Activated CD4-positive, CD25-positive, alpha-beta regulatory T cell (primary cell): ENCODE measurements at regions not wholly inside any gene's neighbourhood (a gene's known extent, or its start where the extent isn't known, plus 50 kb on each side); places are given as distances from the start of the nearest gene placed in this dataset.

ENCODE experiments used
- DNase-seq, 4 experiments: peaks; one replicate each; lab custom pipeline; 2025; lab: John Stamatoyannopoulos, UW

DNA sequence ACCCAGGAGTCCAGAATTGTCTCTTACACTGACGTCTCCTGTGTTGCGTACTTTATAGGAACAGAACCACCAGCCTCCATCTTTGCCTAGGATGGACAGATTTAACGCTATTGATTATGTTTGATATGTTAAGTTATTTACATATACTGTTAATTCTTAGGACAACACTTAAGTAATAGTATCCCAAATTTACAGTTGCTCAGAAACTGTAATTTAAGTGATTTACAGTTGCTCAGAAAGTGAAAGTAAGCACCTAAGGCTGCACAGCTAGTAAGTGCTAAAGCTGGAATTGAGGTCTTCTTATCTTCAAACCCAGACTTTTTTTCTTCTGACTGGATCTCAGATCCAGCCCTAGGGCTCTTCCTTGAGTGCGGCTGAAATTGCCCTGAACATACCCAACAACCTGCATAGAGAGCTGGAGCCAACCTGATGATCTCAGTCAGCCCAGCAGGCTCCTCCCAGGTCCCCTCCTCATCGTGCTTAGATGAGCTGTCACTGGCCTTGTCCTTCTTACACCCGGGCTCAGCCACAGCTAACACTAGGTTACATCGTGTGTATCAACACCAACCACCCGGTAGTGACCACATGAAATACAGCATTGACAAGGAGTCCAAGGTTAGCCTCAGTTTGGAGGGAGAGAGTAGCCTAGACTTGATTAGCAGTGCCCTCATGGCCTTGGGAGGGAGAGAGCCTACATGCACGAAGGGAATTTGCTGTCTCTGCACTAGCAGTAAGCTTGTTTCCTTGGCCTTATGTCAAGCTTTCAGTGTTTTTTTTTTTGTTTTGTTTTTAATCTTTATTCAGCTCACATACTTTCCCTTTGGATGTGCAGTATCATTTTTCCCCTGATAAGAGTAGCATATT is 111.1 kb upstream of the ARHGAP5 start:
- no peak for DNase-seq

GRCh38 chr14:31966896-31967668 is 110.0 kb upstream of the ARHGAP5 start:
- no peak for DNase-seq

DNA sequence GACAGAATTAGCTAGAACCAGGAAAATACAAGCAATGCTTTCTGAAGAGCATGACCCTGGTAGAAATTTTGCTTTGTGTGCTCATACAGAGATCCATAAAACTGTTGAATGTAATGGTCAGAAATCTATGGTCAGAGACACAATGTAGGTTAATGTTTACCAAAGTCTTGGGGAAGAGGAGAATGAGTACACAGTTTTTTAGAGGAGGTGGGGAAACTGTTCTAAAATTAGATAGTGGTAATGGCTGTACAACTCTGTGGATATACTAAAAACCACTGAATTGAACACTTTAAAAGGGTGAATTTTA is 109.5 kb upstream of the ARHGAP5 start:
- no peak for DNase-seq

DNA sequence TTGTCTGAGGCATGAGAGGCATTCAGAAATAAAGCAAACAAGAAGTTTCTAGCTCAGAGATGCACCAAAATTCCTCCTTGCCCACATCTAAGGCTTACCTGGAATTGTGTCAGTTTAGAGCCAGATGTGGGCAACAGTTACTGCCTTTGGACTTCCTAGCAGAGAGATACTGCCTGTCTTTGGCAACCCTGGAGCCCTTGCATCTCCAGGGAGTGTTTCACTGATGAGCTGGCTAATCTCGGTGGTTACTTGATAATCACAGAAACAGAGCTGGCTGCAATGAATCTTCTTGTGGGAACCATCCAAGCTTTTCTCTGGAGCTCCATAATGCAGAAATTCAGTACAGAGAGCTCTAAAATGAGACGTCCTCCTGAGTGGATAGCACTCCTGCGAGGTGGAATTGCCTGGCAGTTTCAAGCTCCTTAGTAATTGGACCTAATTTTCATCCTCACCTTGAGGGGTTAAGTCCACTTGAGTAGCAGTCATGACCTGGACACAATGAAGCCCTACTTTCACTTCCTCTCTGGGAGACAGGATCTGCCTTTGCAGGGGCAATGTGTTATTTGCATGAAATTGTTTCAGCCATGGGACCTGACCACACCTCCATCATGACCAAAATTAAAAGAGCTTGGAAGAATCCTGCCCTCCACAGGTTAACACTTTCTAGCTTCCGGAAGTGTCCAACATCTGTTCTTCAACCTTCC is 108.8 kb upstream of the ARHGAP5 start:
- DNase-seq, result no peak

- no peak for DNase-seq
These were observed 108.0 kb upstream of the ARHGAP5 start for GRCh38 chr14:31968956-31969698.

DNA sequence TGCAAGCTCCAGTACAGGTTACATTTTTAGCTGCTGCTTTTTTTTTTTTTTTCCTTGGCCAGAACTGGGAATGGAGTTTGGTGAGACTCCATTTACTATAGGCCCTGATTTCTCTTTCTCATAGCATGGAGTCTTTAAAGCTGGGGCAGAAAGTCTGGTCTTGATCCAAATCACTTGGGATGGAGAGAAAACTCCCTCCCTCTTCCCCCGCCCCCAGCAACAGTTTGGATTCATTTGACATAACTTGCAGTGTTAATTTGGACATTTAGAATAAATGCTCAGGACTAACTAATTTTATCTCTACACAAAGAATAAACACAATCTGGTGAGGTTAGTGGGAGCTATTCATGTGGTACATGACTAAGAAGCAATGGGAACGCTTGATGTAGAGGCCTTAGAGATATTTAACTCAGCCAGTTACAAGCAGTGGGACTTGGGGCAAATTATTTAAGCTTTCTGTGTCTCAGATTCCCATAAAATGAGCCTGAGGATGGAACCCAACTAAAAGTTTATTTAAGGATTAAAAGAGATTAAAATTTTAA is 107.3 kb upstream of the ARHGAP5 start:
- DNase-seq, result no peak

- no peak for DNase-seq
These were observed 106.4 kb upstream of the ARHGAP5 start for GRCh38 chr14:31970744-31971143.

DNA sequence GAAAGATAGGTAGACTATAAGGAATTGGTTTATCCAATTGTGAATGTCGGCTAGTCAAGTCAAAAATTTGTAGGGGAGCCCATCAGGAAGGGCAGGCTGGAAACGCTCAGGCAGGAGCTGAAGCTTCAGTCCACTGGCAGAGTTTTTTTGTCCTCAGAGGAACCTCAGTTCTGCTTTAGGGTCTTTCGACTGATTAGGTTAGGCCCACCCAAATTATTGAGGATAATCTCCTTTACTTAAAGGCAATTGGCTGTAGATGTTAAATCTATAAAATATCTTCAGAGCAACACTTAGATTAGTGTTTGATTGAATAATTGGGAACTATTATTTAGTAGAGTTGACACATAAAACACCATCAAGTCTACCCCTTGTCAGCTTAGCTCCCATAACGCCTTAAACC is 105.5 kb upstream of the ARHGAP5 start:
- no peak for DNase-seq

- no peak for DNase-seq
These were observed 100.0 kb upstream of the ARHGAP5 start for GRCh38 chr14:31977001-31977556.

- no peak for DNase-seq
These were observed 98.7 kb upstream of the ARHGAP5 start for GRCh38 chr14:31978423-31978822.

GRCh38 chr14:31982642-31983041 is 94.5 kb upstream of the ARHGAP5 start:
- no peak for DNase-seq

GRCh38 chr14:31986405-31986804 is 90.7 kb upstream of the ARHGAP5 start:
- DNase-seq, result no peak

DNA sequence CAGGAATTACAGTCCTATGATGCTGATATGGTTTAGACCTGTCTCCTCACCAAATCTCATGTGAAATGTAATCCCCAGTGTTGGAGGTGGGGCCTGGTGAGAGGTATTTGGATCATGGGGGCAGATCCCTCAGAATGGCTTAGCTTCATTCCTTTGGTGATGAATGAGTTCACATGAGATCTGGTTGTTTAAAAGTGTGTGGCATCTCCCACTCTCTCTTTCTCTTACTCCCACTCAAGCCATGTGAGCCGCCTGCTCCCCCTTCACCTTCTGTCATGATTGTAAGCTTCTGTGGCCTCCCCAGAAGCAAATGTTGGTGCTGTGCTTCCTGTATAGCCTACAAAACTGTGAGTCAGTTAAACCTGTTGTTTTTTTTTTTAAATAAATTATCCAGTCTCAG is 89.4 kb upstream of the ARHGAP5 start:
- no peak for DNase-seq

DNA sequence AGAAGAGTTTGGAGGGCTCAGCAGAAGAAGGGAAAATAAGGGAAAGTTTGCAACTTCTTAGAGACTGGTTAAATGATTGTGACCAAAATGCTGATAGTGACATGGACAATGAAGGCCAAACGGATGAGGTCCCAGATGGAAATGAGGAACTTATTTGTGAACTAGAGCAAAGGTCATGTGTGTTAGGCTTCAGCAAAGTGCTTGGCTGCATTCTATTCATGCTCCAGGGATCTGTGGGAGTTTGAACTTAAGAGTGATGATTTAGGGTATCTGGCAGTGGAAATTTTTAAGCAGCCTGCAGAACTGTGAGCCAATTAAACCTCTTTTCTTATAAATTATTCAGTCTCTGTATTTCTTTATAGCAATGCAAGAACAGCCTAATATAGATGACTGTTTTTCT is 88.9 kb upstream of the ARHGAP5 start:
- no peak for DNase-seq

DNA sequence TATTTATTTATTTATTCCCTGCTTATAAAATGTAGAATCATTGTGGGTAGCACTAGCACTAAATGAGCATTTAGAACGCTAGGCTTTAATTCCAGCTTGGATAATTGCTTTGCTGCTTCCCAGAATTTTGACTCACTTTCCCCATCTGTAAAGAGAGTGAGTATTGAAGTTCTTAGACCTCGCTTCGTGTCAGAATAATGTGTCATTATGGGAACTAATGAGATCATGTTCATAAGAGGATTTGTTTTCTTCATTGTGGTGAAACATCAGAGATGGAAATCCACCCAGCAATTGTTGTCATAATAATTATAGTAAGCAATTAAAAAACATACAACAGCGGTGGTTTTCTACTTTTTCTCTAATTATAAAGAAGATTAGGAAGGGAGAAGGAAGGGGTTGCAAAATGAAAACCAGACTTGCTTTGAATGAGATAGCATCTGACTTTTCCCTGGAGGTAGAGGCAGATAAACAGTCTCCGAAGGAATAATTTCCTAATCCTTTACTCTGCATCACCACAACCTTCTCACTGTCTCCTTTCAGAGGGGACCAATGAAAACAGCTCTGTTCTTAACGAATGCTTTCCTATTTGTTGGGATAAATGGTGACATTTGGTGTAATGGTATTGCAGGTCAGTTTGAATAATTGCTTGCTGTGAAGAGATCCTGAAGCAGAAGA is 86.8 kb upstream of the ARHGAP5 start:
- DNase-seq, result no peak

- no peak for DNase-seq
These were observed 86.1 kb upstream of the ARHGAP5 start for GRCh38 chr14:31990926-31991572.

- no peak for DNase-seq
These were observed 85.1 kb upstream of the ARHGAP5 start for GRCh38 chr14:31992011-31992447.

DNA sequence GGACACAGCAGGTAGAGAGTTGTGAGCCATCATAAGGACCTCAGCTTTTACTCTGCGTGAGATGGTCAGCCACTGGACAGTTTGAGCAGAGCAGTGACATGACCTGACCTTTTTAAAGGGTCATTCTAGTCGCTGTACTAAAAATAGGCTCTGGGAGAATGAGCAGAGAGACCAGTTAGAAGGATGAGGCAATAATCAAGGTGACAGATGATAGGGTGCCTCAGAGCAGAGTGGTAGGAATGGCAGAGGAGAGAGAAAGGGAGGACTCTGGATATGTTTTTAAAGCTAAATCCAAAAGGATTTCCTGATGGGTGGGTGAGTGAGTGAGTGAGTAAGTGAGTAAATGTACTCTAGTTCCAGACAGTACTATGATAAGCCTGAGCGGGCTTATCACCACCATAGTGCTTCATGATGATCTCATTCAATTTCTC is 83.6 kb upstream of the ARHGAP5 start:
- DNase-seq, result no peak

GRCh38 chr14:31994391-31995033 is 82.6 kb upstream of the ARHGAP5 start:
- DNase-seq, result no peak

DNA sequence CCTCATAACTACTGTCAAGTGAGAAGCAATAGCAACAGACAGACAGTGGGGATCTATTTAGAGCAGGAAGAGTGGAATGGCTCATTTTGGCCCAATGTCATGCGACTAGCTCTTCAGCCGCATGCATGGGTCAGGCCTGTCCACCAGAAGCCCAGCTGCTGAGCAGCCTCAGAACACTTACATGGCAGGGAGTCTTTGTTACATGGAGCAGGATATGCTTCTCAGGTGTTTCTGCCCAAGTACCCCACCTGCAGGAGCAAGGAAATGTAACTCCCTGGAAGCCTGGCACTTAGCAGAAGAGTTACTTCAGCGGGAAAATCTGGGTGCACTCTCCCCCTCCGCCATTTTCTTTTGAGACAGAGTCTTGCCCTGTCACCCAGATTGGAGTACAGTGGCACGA is 73.5 kb upstream of the ARHGAP5 start:
- DNase-seq, result no peak
